Cardiac muscle cell (in vitro differentiated cells and primary cell): ENCODE measurements at regions not wholly inside any gene's neighbourhood (a gene's known extent, or its start where the extent isn't known, plus 50 kb on each side); places are given as distances from the start of the nearest gene placed in this dataset.

ENCODE experiments used
- DNase-seq, 2 donors: peaks; one replicate each; pipeline versions ENCODE4 v3.0.0 to v3.0.0-alpha.2; 2010 to 2017; ENCODE audit warnings: low read depth in 1 of 2, low spot score in 1 of 2
- H3K27ac ChIP-seq: fragments of 200-600 bp; sonication (generic); 2 replicates; pipeline ENCODE4 v1.5.1; 2016
- H3K27me3 ChIP-seq: fragments of 200-600 bp; sonication (generic); 2 replicates; pipeline ENCODE4 v1.6.0; 2016; ENCODE audit warnings: control low read depth
- H3K36me3 ChIP-seq: fragments of 200-600 bp; sonication (generic); 2 replicates; pipeline ENCODE4 v1.5.1; 2016; ENCODE audit warnings: control low read depth
- H3K4me1 ChIP-seq: fragments of 200-600 bp; sonication (generic); 2 replicates; pipeline ENCODE4 v1.8.1; 2017; ENCODE audit warnings: low read depth, mild to moderate bottlenecking, mixed run types
- H3K4me3 ChIP-seq: fragments of 200-600 bp; sonication (generic); 2 replicates; pipeline ENCODE4 v1.5.1; 2016; ENCODE audit warnings: mild to moderate bottlenecking
- H3K9me3 ChIP-seq: fragments of 200-600 bp; sonication (generic); 2 replicates; pipeline ENCODE4 v1.5.1; 2017; ENCODE audit warnings: low read depth, mild to moderate bottlenecking, control low read depth
- TF ChIP-seq, protein P1 (sequence below): IDR thresholded peaks from 2 replicates; pipeline ENCODE4 v1.5.1; 2012; ENCODE audit warnings: low read depth, mild to moderate bottlenecking, low read length

DNA sequence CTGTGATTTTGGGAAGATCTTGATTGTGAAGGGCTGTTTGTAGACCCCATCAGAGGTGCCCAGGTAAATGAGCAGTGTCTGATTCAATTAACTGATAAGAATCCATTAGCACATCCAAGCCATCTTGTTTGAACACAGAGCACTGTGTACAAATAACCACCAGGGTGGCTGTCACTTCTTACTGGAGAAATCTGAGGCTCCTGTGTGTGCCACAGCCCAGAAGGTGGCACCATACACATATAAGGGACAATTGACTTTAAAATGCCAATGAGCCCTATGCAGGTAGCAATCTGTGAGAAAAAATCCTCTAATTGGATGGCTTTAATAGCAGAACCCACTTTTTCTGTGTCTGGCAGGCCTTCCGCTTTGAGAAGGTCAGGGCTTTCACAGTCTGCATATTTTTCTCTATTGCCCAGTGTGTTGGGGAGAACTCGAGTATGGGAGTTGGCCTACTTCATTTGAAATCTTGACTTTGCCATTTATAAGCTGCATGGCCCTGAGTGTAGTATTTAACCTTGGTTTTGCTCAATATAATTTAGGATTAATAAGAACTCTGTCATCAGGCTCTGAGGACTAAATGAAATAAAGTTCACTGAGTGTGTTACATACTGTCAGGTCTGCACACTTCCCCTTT lies 517.4 kb downstream of the CCSER2 start:
- Histone ChIP-seq H3K4me1 (peaks cover 26% of the 10 kb centered on the region), H3K36me3 (no peaks in the 10 kb centered on the region), H3K27ac (no peak overlapping the region), H3K9me3 (no peaks in the 10 kb centered on the region), H3K4me3 (no peak overlapping the region), H3K27me3 (no peaks in the 10 kb centered on the region)
- peak in 1 of 2 donors; percentile 61 for DNase-seq
- TF ChIP-seq, protein P1, sequence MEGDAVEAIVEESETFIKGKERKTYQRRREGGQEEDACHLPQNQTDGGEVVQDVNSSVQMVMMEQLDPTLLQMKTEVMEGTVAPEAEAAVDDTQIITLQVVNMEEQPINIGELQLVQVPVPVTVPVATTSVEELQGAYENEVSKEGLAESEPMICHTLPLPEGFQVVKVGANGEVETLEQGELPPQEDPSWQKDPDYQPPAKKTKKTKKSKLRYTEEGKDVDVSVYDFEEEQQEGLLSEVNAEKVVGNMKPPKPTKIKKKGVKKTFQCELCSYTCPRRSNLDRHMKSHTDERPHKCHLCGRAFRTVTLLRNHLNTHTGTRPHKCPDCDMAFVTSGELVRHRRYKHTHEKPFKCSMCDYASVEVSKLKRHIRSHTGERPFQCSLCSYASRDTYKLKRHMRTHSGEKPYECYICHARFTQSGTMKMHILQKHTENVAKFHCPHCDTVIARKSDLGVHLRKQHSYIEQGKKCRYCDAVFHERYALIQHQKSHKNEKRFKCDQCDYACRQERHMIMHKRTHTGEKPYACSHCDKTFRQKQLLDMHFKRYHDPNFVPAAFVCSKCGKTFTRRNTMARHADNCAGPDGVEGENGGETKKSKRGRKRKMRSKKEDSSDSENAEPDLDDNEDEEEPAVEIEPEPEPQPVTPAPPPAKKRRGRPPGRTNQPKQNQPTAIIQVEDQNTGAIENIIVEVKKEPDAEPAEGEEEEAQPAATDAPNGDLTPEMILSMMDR, result no peak

- H3K9me3 ChIP-seq, result no peaks in the 10 kb centered on the region
- no peak overlapping the region for H3K27ac ChIP-seq
- TF ChIP-seq, protein P1, result no peak
- no peaks in the 10 kb centered on the region for H3K27me3 ChIP-seq
- peaks cover 26% of the 10 kb centered on the region for H3K4me1 ChIP-seq
- H3K36me3 ChIP-seq, result no peaks in the 10 kb centered on the region
- DNase-seq, result no peak
- no peak overlapping the region for H3K4me3 ChIP-seq
Observed at GRCh38 chr10:84846658-84847316, 518.4 kb downstream of the CCSER2 start.

DNA sequence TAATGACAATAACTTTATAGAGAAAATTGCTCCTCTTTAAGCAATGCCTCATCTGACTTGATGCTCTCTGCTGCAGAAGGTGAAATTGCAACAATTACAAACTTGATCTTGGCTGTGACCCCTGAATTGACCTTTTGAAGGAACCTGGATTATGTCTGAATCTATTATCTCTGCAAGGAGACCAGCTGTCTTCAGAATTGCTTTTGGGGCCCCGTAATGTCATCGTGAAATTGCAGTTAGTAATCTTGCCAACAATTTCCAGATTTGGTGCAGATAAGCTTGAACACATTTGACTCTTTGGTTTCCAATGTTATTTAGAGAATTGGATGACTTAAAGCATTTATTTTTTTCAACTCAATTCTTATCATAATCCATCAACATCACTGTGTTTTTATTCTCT lies 520.6 kb downstream of the CCSER2 start:
- no peak for DNase-seq
- Histone ChIP-seq H3K36me3 (no peaks in the 10 kb centered on the region), H3K27ac (no peak overlapping the region), H3K4me3 (no peak overlapping the region), H3K9me3 (no peaks in the 10 kb centered on the region), H3K4me1 (peaks cover 35% of the 10 kb centered on the region), H3K27me3 (no peaks in the 10 kb centered on the region)
- TF ChIP-seq, protein P1, result no peak

DNA sequence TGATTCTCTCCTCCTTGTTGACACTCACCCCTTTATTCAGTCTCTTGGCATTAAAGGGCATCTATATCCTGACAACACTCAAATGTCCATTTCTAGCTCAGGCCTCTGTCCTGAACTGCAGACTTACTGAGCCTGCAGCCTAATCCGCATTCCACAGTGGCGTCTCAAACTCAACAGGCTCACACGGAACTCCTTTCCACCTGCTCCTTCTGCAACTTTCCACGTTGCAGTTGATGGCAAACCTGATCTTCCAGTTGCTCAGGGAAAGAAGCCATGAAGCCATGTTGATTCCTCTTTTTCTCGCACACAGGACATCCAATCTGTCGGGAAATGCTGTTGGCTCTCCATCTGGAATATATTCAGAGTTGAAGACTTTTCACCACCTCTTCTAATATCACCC lies 522.4 kb downstream of the CCSER2 start:
- no peaks in the 10 kb centered on the region for H3K9me3 ChIP-seq
- no peaks in the 10 kb centered on the region for H3K36me3 ChIP-seq
- peaks cover 36% of the 10 kb centered on the region for H3K4me1 ChIP-seq
- no peak for DNase-seq
- no peaks in the 10 kb centered on the region for H3K27me3 ChIP-seq
- H3K27ac ChIP-seq, result no peak overlapping the region
- no peak overlapping the region for H3K4me3 ChIP-seq
- TF ChIP-seq, protein P1, result no peak

DNA sequence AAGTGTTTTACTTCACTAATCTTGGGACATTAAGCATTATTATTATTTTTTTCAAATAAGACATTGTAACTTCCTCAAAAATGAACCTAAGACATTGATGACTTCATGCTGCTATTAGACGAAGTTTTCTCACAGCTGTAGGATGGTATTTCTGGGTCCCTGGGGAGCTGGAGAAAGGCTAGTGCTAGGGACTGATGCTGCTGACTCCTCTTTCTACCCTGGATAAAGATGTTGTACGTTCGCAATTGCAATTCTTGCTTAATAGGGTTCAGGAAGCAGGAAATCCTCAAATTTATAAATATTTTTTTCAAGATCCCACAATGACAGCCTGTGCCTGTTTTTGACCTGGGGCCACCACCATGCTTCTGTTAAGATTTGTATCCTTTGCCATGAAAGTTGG lies 526.0 kb downstream of the CCSER2 start:
- H3K36me3 ChIP-seq, result no peaks in the 10 kb centered on the region
- H3K27ac ChIP-seq, result no peak overlapping the region
- no peaks in the 10 kb centered on the region for H3K27me3 ChIP-seq
- TF ChIP-seq, protein P1, result no peak
- H3K4me1 ChIP-seq, result peaks cover 17% of the 10 kb centered on the region
- H3K9me3 ChIP-seq, result no peaks in the 10 kb centered on the region
- no peak for DNase-seq
- no peak overlapping the region for H3K4me3 ChIP-seq
